Posterior cingulate gyrus (tissue), 11 donors: ENCODE measurements at regions not wholly inside any gene's neighbourhood (a gene's known extent, or its start where the extent isn't known, plus 50 kb on each side); places are given as distances from the start of the nearest gene placed in this dataset.

Experiments used
- DNase-seq, 10 donors: peaks; one replicate each; pipeline versions ENCODE4 v3.0.0 to v3.0.0-alpha.2; 2020 to 2021; ENCODE audit warnings: mixed read lengths in 3 of 10
- intact Hi-C: fragments of 100-400 bp; cut with DNase I; formaldehyde crosslinking; loops from one replicate; pipeline ENCODE4 v1.15.1; 2023

GRCh38 chr18:55166260-55166598 lies 207.0 kb upstream of the CCDC68 start:
- intact Hi-C loops, result no loop called here
- DNase-seq, result no peak

- no peak for DNase-seq
- intact Hi-C loops, result no loop called here
Measured at GRCh38 chr18:55163550-55163949, 204.3 kb upstream of the CCDC68 start.

GRCh38 chr18:55161916-55162315 lies 202.7 kb upstream of the CCDC68 start:
- intact Hi-C loops, result no loop called here
- peak in 1 of 10 donors; percentile 62 for DNase-seq

GRCh38 chr18:55159027-55159426 lies 199.8 kb upstream of the CCDC68 start:
- intact Hi-C loops, result no loop called here
- no peak for DNase-seq

GRCh38 chr18:55158570-55158969 lies 199.3 kb upstream of the CCDC68 start:
- intact Hi-C loops, result no loop called here
- DNase-seq, result no peak

GRCh38 chr18:55153346-55153745 lies 194.1 kb upstream of the CCDC68 start:
- intact Hi-C loops, result no loop called here
- DNase-seq, result no peak

- no peak for DNase-seq
- intact Hi-C loops, result no loop called here
Measured at GRCh38 chr18:55152801-55153200, 193.5 kb upstream of the CCDC68 start.

- no peak for DNase-seq
- intact Hi-C loops, result no loop called here
Measured at GRCh38 chr18:55149994-55150393, 190.7 kb upstream of the CCDC68 start.

- intact Hi-C loops, result no loop called here
- DNase-seq, result no peak
Measured at GRCh38 chr18:55147791-55148190, 188.5 kb upstream of the CCDC68 start.

GRCh38 chr18:55144193-55144930 lies 185.1 kb upstream of the CCDC68 start:
- intact Hi-C loops, result no loop called here
- DNase-seq, result no peak

- intact Hi-C loops, result no loop called here
- no peak for DNase-seq
Measured at GRCh38 chr18:55142410-55142809, 183.1 kb upstream of the CCDC68 start.

GRCh38 chr18:55141318-55141717 lies 182.1 kb upstream of the CCDC68 start:
- DNase-seq, result peak in 1 of 10 donors; percentile 61
- intact Hi-C loops, result no loop called here

GRCh38 chr18:55139836-55140235 lies 180.6 kb upstream of the CCDC68 start:
- no peak for DNase-seq
- intact Hi-C loops, result no loop called here

- intact Hi-C loops, result no loop called here
- no peak for DNase-seq
Measured at GRCh38 chr18:55139307-55139706, 180.0 kb upstream of the CCDC68 start.

GRCh38 chr18:55138401-55138800 lies 179.1 kb upstream of the CCDC68 start:
- intact Hi-C loops, result no loop called here
- DNase-seq, result no peak

- intact Hi-C loops, result no loop called here
- DNase-seq, result no peak
Measured at GRCh38 chr18:55137602-55138001, 178.3 kb upstream of the CCDC68 start.

GRCh38 chr18:55136864-55137263 lies 177.6 kb upstream of the CCDC68 start:
- no peak for DNase-seq
- intact Hi-C loops, result no loop called here

GRCh38 chr18:55136258-55136657 lies 177.0 kb upstream of the CCDC68 start:
- intact Hi-C loops, result no loop called here
- DNase-seq, result no peak

- intact Hi-C loops, result no loop called here
- no peak for DNase-seq
Measured at GRCh38 chr18:55133378-55133777, 174.1 kb upstream of the CCDC68 start.

- no peak for DNase-seq
Measured at GRCh38 chr18:55128437-55128836, 169.2 kb upstream of the CCDC68 start.

GRCh38 chr18:55124078-55124763 lies 165.0 kb upstream of the CCDC68 start:
- DNase-seq, result no peak
- intact Hi-C loops, result no loop called here

More at GRCh38 chr18:55128437-55128836, 169.2 kb upstream of the CCDC68 start:
- intact Hi-C loops, result no loop called here

GRCh38 chr18:55123361-55123760 lies 164.1 kb upstream of the CCDC68 start:
- no peak for DNase-seq
- intact Hi-C loops, result no loop called here
